ENCODE measurements at regions not wholly inside any gene's neighbourhood (a gene's known extent, or its start where the extent isn't known, plus 50 kb on each side); places are given as distances from the start of the nearest gene placed in this dataset.

DNA sequence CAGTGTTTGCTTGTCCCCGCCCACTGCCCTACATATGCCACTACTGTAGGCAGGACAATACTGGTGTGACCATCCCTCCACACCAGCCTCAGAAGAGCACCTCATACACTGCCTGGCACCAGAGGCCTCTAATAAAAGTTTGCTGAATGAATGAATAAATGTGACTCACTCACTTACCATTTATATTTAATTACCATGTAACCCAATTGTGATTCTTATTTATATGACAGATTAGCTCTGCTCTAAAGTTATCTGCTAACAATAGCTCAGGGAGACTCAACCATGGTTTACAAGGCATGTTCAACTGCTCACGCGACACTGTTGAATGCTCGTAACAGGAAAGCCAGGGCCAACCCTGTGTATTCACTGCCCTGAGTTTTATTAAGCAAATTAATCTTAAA, 66.0 kb upstream of the DOCK9 start:
- no peak for DNase-seq
- H3K4me3 ChIP-seq (ENCODE audit: insufficient read depth, low read depth, low read length): no peak overlapping the region
- no peaks in the 10 kb centered on the region for H3K27me3 ChIP-seq (ENCODE audit: control insufficient read depth, insufficient read depth, low read length)
- no peaks in the 10 kb centered on the region for H3K36me3 ChIP-seq (replicated peaks; ENCODE audit: control insufficient read depth, insufficient read depth, low read length)

DNA sequence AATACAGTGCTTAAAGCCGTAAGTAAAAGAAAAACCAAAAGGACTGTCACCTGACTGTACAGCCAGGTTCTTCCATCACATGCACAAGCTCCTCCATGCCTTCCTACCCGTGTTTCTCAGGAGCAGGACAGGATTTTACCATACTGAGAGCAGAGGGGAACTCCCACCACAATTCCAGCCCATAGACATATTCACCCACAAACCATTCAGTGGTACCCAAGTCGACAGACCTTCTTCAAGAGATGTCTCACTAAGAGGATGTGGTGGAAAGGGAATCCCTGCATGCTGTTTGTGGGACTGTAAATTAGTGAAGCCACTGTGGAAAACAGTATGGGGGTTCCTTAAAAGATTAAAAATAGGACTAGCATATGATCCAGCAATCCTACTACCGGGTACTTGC, 66.9 kb upstream of the DOCK9 start:
- DNase-seq: no peak
- H3K4me3 ChIP-seq (ENCODE audit: insufficient read depth, low read depth, low read length): no peak overlapping the region
- no peaks in the 10 kb centered on the region for H3K27me3 ChIP-seq (ENCODE audit: control insufficient read depth, insufficient read depth, low read length)
- H3K36me3 ChIP-seq (replicated peaks; ENCODE audit: control insufficient read depth, insufficient read depth, low read length): no peaks in the 10 kb centered on the region

DNA sequence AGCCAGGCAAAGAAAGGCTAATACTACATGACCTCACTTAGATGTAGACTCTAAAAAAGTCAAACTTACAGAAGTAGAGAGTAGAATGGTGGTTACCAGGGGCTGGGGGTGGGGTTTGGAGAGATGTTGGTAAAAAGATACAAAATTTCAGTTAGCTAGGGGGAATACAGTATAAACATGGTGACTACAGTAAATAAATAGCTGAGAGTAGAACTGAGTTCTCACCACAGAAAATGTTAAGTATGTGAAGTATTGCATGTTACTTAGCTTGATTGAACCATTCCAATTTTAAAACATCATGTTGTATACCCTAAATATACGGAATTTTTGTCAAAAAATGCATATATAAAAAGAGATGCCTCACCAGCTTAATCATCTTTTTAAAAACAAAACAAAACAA, 67.5 kb upstream of the DOCK9 start:
- no peak for DNase-seq
- Histone ChIP-seq H3K4me3 (ENCODE audit: insufficient read depth, low read depth, low read length) (no peak overlapping the region), H3K27me3 (ENCODE audit: control insufficient read depth, insufficient read depth, low read length) (no peaks in the 10 kb centered on the region), H3K36me3 (replicated peaks; ENCODE audit: control insufficient read depth, insufficient read depth, low read length) (no peaks in the 10 kb centered on the region)

DNA sequence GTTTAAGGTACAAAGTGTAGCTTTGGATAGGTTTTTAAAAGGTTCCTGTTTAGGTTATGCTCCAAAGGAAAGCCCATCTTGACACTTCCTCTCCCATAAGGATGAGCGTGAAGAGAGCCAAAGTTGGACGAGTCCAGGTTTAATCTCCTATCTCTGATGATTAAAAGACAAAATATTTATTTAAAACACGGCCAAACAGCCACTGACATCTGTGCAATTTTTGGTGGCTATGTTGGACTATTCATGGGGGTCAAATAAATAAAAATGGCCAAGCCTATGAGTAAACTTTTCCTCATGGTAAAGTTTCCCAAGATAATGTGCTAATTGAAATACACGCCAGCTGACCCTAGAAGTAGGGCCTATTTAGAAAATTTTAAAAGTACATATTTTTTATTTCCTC, 69.0 kb upstream of the DOCK9 start:
- DNase-seq: no peak
- no peaks in the 10 kb centered on the region for H3K27me3 ChIP-seq (ENCODE audit: control insufficient read depth, insufficient read depth, low read length)
- no peaks in the 10 kb centered on the region for H3K36me3 ChIP-seq (replicated peaks; ENCODE audit: control insufficient read depth, insufficient read depth, low read length)
- no peak overlapping the region for H3K4me3 ChIP-seq (ENCODE audit: insufficient read depth, low read depth, low read length)

DNA sequence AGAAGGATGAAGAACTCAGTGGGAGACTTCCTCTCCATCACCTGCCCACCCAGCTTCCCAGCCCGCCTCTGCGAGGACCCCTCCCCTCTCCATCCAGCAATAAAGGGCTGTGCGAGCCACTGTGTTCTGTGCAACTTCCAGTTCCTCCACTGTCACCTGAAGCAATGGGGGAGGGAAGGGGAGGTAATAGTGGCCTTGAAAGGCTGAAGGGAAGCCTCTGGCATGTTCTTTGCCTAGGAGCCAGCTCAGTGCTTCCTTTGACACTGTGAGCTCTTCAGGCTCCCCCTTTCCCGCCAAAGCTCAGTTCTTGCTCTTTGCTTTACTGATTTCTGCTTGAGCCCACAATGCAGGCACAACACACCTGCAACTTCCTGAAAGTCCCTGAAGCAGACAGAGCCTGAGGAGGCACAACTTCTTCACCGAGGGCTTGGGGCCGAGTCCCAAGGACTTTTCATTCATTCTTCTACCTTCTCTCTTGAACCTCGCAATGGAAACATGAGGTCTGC, 73.2 kb upstream of the DOCK9 start:
- Histone ChIP-seq H3K27me3 (ENCODE audit: control insufficient read depth, insufficient read depth, low read length) (no peaks in the 10 kb centered on the region), H3K4me3 (ENCODE audit: insufficient read depth, low read depth, low read length) (no peak overlapping the region), H3K36me3 (replicated peaks; ENCODE audit: control insufficient read depth, insufficient read depth, low read length) (no peaks in the 10 kb centered on the region)
- DNase-seq: no peak

DNA sequence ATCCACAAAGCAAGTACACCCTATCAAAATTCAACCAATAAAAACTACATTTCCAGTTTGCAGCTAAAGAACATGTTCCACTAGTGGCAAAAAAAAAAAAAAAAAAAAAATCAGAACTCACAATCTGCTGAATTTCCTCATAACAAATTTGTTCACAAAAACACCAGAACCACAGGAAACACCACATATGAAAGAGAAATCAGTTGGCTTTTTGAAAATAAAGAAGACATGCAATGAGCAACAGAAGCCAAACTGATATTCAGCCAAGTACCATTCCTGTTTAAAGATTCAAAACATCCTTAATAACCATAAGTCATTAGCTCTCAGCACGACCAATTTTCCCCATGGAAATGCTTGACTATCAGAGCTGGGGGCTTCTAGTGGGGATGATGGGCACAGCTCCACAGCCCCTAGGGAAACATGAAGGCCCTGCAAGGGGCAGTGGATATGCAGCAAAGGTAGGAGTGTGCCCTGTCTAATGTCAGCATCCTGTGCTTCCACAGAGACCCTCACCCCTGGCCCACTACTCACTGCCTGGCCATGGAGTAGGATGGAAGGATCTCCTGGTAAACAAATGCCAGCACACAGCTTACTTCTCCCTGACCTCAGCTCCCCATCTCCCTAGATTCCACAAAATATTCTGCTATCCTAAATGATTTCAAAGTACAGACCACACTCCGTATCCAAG, 74.0 kb upstream of the DOCK9 start:
- H3K36me3 ChIP-seq (replicated peaks; ENCODE audit: control insufficient read depth, insufficient read depth, low read length): no peaks in the 10 kb centered on the region
- H3K4me3 ChIP-seq (ENCODE audit: insufficient read depth, low read depth, low read length): no peak overlapping the region
- DNase-seq: no peak
- H3K27me3 ChIP-seq (ENCODE audit: control insufficient read depth, insufficient read depth, low read length): no peaks in the 10 kb centered on the region

DNA sequence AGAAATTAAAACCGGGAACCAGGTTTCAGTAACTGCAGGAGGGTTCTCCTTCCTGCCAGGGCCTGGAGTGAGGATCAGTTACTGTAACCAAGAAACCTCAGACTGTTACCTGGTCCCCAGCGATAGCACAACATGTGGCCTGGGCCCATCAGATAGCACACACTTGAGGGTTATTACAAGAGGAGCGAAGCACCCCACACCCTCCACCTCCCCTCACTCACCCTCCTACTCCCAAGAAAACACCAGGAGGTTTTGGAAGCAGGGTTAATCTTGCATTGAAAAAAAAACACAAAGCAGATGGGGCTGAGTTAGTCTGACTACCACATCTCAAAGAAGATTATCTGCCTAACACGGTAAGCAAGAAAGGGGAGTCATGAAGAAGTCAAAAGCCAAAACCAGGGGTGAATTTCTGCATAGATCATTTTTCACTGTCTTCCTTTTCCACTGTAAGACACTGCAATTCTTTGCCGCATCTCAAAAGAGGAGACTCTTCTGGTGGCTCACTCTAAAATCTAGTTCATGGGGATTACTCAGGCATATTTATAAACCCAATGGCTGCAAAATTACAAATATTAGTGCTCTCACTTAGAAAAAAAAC, 75.9 kb upstream of the DOCK9 start:
- DNase-seq: peak; percentile 15
- no peaks in the 10 kb centered on the region for H3K27me3 ChIP-seq (ENCODE audit: control insufficient read depth, insufficient read depth, low read length)

DNA sequence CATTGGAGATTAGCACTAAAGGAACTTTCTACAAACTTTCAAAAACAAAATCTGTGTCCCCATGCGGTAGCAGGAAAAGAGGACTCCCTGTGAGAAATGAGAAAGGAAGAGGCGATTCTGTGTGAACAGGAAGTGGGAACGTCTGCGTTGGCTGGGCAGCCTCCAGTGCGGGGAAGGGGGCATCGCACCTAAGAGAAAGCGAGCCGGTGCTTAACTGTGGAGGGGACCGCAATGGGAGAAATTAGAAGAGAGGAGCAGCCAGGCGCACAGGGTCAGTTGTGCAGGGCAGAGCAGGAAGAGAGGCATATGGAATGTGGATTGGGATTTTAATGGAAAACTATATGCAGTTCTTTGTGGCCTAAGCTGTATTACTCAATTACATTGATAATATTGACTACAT, 77.4 kb upstream of the DOCK9 start:
- H3K36me3 ChIP-seq (replicated peaks; ENCODE audit: control insufficient read depth, insufficient read depth, low read length): no peaks in the 10 kb centered on the region
- DNase-seq: peak; percentile 20
- H3K27me3 ChIP-seq (ENCODE audit: control insufficient read depth, insufficient read depth, low read length): no peaks in the 10 kb centered on the region
- no peak overlapping the region for H3K4me3 ChIP-seq (ENCODE audit: insufficient read depth, low read depth, low read length)

More for the DNA sequence above, 75.9 kb upstream of the DOCK9 start:
- no peak overlapping the region for H3K4me3 ChIP-seq (ENCODE audit: insufficient read depth, low read depth, low read length)
- H3K36me3 ChIP-seq (replicated peaks; ENCODE audit: control insufficient read depth, insufficient read depth, low read length): no peaks in the 10 kb centered on the region

DNA sequence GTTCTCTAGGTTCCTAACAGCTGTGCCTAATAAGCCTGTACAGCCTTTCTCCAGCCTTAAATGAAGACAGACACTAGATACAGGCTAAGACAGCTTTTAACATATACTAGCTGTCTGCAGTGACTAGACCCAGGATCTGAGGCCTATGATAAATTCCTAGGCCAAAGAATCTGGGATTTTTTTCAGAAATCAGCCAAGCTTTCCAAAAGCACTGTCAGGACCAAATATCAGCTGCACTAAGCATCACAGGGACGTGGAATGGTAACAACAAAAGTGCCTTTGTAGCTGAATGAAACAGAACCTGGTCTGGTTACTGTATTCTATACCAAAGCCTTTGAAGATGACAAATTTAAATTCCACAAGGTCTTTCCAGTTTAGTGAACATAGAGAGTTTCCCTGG, 77.9 kb upstream of the DOCK9 start:
- no peaks in the 10 kb centered on the region for H3K27me3 ChIP-seq (ENCODE audit: control insufficient read depth, insufficient read depth, low read length)
- DNase-seq: no peak
- no peaks in the 10 kb centered on the region for H3K36me3 ChIP-seq (replicated peaks; ENCODE audit: control insufficient read depth, insufficient read depth, low read length)
- no peak overlapping the region for H3K4me3 ChIP-seq (ENCODE audit: insufficient read depth, low read depth, low read length)

DNA sequence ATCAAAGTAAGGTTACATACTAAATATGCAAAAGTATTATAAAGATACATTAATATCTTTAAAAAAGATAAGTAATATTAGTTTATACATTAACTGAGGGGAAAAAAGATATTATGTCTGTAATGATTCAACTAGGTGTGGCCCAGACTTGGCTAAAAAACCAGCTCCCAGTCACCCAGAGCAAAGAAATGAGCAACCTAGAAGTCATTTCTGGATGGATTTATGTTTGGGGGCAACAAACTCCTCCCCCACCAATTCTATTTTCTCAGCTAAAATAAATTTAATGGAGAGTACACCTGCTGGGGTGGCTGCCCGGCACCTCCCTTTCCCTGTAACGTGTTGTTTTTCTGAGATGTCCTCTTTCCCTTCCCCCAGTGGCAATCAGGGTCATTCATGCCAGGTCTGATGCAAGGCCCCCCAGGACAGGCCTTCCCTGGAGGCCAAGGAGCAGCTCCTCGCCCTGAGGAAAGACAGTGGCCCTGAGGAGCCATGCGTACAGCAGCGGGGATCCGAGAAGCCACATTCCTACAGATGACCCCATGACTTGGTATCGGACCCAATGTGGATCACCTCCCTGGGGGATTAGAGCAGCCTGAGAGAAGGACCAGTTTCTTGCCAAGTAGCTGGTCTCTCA, 78.6 kb upstream of the DOCK9 start:
- Histone ChIP-seq H3K4me3 (ENCODE audit: insufficient read depth, low read depth, low read length) (no peak overlapping the region), H3K27me3 (ENCODE audit: control insufficient read depth, insufficient read depth, low read length) (no peaks in the 10 kb centered on the region), H3K36me3 (replicated peaks; ENCODE audit: control insufficient read depth, insufficient read depth, low read length) (no peaks in the 10 kb centered on the region)
- DNase-seq: no peak

DNA sequence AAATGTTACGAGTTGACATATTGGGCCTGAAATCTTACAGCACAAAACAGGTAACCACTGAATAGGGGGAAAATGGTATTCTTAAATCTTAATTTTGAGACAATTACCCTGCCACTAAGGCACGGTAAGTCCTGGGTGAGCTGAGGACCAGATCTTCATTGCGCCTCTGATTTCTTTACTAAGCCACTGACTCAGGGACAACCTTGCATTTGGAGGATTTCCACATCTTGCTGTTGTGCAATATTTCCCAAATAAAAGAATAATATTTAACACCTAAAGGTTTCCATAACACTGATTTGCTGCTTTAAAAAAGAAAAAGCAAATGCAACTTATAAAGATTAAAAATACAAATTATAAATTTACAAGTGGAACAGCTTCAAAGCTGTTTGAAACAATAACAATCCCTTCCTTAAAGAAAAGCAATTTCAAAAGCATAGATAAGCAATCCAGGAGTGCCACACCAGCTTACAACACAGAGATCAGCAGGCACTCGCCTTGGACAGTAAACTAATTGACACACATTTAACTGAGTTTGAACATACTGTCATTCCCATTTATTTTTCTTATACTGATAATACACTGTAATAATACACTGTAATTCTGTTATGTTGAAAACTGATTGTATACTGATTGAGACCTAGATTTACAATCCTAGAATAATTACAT, 79.6 kb upstream of the DOCK9 start:
- Histone ChIP-seq H3K36me3 (replicated peaks; ENCODE audit: control insufficient read depth, insufficient read depth, low read length) (no peaks in the 10 kb centered on the region), H3K4me3 (ENCODE audit: insufficient read depth, low read depth, low read length) (no peak overlapping the region), H3K27me3 (ENCODE audit: control insufficient read depth, insufficient read depth, low read length) (no peaks in the 10 kb centered on the region)
- no peak for DNase-seq

DNA sequence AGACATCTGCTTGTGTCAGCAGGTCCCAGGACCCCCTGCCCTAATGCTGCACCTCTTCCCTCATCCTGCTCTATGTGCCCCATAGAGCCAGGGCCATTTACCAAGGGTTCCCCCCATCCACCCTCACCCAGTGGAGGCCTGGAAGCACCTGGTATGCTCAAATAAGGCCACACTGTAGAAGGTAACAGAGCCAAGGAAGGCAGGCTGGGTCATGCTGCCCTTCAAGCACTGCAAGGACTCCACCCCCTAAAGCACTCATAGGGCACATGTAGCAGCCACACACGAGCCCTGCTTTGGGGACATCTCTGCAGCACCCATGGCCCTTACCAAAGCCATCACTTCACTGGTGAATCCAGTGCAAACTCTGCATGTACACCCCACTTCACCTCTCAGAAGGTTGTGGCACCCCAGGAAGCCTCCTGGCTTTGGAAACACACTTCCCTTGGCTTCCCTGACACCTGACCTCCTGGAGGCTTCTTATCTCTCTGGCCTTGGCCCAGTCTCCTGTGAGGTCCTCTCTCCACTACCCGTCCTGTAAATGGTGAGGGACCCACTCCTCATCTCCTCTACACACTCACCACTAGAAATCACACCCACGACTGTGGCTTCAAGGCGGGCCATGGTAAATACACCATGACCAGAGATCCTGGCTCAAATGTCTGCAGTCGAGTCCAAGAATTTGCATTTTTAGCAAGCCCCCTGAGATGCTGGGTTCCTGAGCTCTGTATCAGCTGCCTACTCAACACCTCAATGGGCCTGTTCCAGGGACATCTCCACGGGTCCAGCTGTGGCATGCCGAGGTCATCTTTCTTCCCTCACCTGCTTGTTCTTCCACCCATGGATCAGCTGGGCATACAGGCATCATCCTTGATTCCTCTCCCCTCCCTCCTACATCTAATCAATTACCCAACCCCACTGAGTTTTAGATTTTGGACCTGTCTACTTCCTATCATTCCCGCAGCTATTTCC, 80.9 kb upstream of the DOCK9 start:
- no peak overlapping the region for H3K4me3 ChIP-seq (ENCODE audit: insufficient read depth, low read depth, low read length)
- DNase-seq: no peak
- H3K36me3 ChIP-seq (replicated peaks; ENCODE audit: control insufficient read depth, insufficient read depth, low read length): no peaks in the 10 kb centered on the region
- no peaks in the 10 kb centered on the region for H3K27me3 ChIP-seq (ENCODE audit: control insufficient read depth, insufficient read depth, low read length)

DNA sequence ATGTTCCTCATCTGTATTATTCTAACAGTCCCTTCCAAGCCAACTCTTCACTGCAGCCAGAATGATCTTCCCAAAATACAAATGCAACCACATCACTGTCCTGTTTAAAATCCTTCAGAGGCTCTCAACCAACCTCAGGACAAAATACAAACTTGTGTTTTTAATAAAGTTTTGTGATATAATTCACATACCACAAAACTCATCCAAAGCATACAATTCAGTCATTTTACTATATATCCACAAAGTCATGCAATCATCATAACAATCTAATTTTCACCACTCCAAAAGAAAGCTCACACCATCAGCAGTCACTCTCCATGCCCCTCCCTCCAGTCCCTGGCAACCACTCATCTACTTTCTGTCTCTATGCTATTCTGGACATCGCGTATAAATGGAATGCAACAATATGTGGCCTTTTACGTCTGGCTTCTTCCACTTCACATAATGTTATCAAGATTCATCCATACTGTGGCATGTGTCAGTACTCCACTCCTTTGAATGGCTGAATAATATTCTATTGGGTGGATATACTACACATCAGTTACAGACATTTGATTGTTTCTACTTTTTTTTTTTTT, 81.7 kb upstream of the DOCK9 start:
- H3K27me3 ChIP-seq (ENCODE audit: control insufficient read depth, insufficient read depth, low read length): no peaks in the 10 kb centered on the region
- H3K4me3 ChIP-seq (ENCODE audit: insufficient read depth, low read depth, low read length): no peak overlapping the region
- H3K36me3 ChIP-seq (replicated peaks; ENCODE audit: control insufficient read depth, insufficient read depth, low read length): no peaks in the 10 kb centered on the region
- DNase-seq: no peak

DNA sequence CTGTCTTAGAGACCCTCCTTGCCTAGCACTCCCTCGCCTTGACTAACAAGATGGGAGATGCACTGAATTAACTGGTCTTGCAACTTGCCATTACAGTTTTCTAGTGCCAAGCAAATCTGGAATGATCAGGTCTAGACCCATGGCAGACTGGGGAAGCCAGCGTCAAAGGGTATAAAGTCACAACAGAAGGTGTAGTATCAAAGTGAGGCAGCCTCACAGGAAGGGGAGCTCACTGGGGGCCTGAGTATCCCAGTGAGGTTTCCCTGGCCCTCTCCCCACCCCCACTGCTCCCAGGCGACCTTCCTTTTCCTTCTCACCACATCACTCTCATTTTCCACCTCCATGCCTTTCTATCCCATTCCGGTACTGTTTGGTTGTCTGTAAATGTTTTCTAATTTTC, 83.5 kb upstream of the DOCK9 start:
- H3K36me3 ChIP-seq (replicated peaks; ENCODE audit: control insufficient read depth, insufficient read depth, low read length): no peaks in the 10 kb centered on the region
- H3K4me3 ChIP-seq (ENCODE audit: insufficient read depth, low read depth, low read length): no peak overlapping the region
- no peaks in the 10 kb centered on the region for H3K27me3 ChIP-seq (ENCODE audit: control insufficient read depth, insufficient read depth, low read length)
- no peak for DNase-seq

Measured in H7 (cell line).